IMR-90 (cell line): ENCODE measurements at regions not wholly inside any gene's neighbourhood (a gene's known extent, or its start where the extent isn't known, plus 50 kb on each side); places are given as distances from the start of the nearest gene placed in this dataset.

Source experiments
- ATAC-seq: fragments of 200-7000 bp; cut with Tn5 transposase; 2 replicates; pipeline ENCODE4 v1.9.1; 2020; ENCODE audit warnings: low read depth, mild to moderate bottlenecking, moderate library complexity
- BruUV-seq: library from RNA; stranded (reverse); fragments of 400-500 nt; replicated peaks from 2 replicates; lab custom pipeline; 2021; lab: Mats Ljungman, UMichigan
- CTCF ChIA-PET: fragments of 300-600 bp; formaldehyde crosslinking; extraction: SDS; loops from one replicate; lab custom pipeline; 2021; ENCODE audit warnings: antibody characterized with exemption; lab: Yijun Ruan, JAX
- POLR2A ChIA-PET: fragments of 300-600 bp; sonication (Branson Sonifier 250); formaldehyde crosslinking; loops from one replicate; lab custom pipeline; 2022; ENCODE audit warnings: antibody characterized with exemption; ENCODE audit not compliant: unreplicated experiment; lab: Charles Lee
- DNase-seq: peaks from one replicate; pipeline ENCODE4 v3.0.0; 2013
- H2AFZ ChIP-seq: replicated peaks from 2 replicates; pipeline ENCODE3; 2013; ENCODE audit warnings: low read length, mild to moderate bottlenecking; ENCODE audit not compliant: poor library complexity
- H2AK5ac ChIP-seq: 2 replicates; pipeline ENCODE4 v1.6.1; 2013; ENCODE audit warnings: low read depth, low read length, inconsistent platforms
- H2AK9ac ChIP-seq: replicated peaks from 2 replicates; pipeline ENCODE3; 2013; ENCODE audit warnings: mild to moderate bottlenecking, low read depth, low read length, moderate library complexity; ENCODE audit not compliant: poor library complexity
- H2BK120ac ChIP-seq: 2 replicates; pipeline ENCODE4 v1.6.1; 2013; ENCODE audit warnings: low read depth, low read length, inconsistent platforms
- H2BK15ac ChIP-seq: 3 replicates; pipeline ENCODE4 v1.6.1; 2013; ENCODE audit warnings: low read depth, low read length, inconsistent platforms
- H2BK20ac ChIP-seq: 2 replicates; pipeline ENCODE4 v1.6.1; 2013; ENCODE audit warnings: low read depth, mild to moderate bottlenecking, inconsistent platforms, low read length, moderate library complexity
- H2BK5ac ChIP-seq: 2 replicates; pipeline ENCODE4 v1.6.1; 2013; ENCODE audit warnings: mild to moderate bottlenecking, low read depth, low read length, inconsistent platforms; ENCODE audit not compliant: poor library complexity, severe bottlenecking
- H3K14ac ChIP-seq: replicated peaks from 2 replicates; pipeline ENCODE4 v1.6.1; 2013; ENCODE audit warnings: low read depth, low read length, inconsistent platforms
- H3K18ac ChIP-seq: 2 replicates; pipeline ENCODE4 v1.6.1; 2013; ENCODE audit warnings: low read depth, low read length, control low read depth
- H3K23ac ChIP-seq: 2 replicates; pipeline ENCODE4 v1.6.1; 2013; ENCODE audit warnings: low read depth, low read length, inconsistent platforms
- H3K27ac ChIP-seq: 2 replicates; pipeline ENCODE4 v1.5.1; 2013; ENCODE audit warnings: mild to moderate bottlenecking, control low read depth, low read length; ENCODE audit not compliant: insufficient read depth
- H3K27me3 ChIP-seq: 2 replicates; pipeline ENCODE4 v1.6.1; 2013; ENCODE audit warnings: low read length; ENCODE audit not compliant: control insufficient read depth, insufficient read depth
- H3K36me3 ChIP-seq: 2 replicates; pipeline ENCODE4 v1.6.1; 2013; ENCODE audit warnings: low read length, mixed read lengths; ENCODE audit not compliant: control insufficient read depth, insufficient read depth
- H3K4ac ChIP-seq: 2 replicates; pipeline ENCODE4 v1.6.1; 2013; ENCODE audit warnings: low read depth, low read length, inconsistent platforms
- H3K4me1 ChIP-seq: 2 replicates; pipeline ENCODE4 v1.6.1; 2013; ENCODE audit warnings: low read length, mixed read lengths; ENCODE audit not compliant: control insufficient read depth, insufficient read depth
- H3K4me2 ChIP-seq: 2 replicates; pipeline ENCODE4 v1.6.1; 2013; ENCODE audit warnings: low read depth, mild to moderate bottlenecking, control low read depth, low read length, moderate library complexity
- H3K4me3 ChIP-seq: 2 replicates; pipeline ENCODE4 v1.5.1; 2013; ENCODE audit warnings: low read depth, mild to moderate bottlenecking, control low read depth, low read length, moderate library complexity; ENCODE audit not compliant: insufficient read depth
- H3K56ac ChIP-seq: 2 replicates; pipeline ENCODE4 v1.6.1; 2013; ENCODE audit warnings: low read length, inconsistent platforms; ENCODE audit not compliant: insufficient read depth; ENCODE audit errors: extremely low read depth
- H3K79me1 ChIP-seq, 2 experiments: 2 replicates each; pipeline ENCODE4 v1.6.1; 2013; ENCODE audit warnings: low read length in 2 of 2, inconsistent platforms in 1 of 2, low read depth in 1 of 2
- H3K9ac ChIP-seq: 2 replicates; pipeline ENCODE4 v1.6.1; 2013; ENCODE audit warnings: low read depth, low read length, control low read depth
- H3K9me1 ChIP-seq: 2 replicates; pipeline ENCODE4 v1.6.1; 2013; ENCODE audit warnings: low read length, inconsistent platforms; ENCODE audit not compliant: insufficient read depth
- H3K9me3 ChIP-seq: 2 replicates; pipeline ENCODE4 v1.6.1; 2013; ENCODE audit warnings: low read length; ENCODE audit not compliant: control insufficient read depth, insufficient read depth
- H4K20me1 ChIP-seq: 2 replicates; pipeline ENCODE4 v1.6.1; 2013; ENCODE audit warnings: low read length, inconsistent platforms; ENCODE audit not compliant: insufficient read depth
- H4K5ac ChIP-seq: 2 replicates; pipeline ENCODE4 v1.6.1; 2013; ENCODE audit warnings: mild to moderate bottlenecking, low read depth, low read length, control low read depth
- H4K8ac ChIP-seq, 2 experiments: 2 replicates each; pipeline ENCODE4 v1.6.1; 2013; ENCODE audit warnings: low read depth in 2 of 2, low read length in 2 of 2, control low read depth in 1 of 2, inconsistent platforms in 1 of 2
- H4K91ac ChIP-seq: 2 replicates; pipeline ENCODE4 v1.6.1; 2013; ENCODE audit warnings: low read depth, low read length, inconsistent platforms; ENCODE audit not compliant: insufficient read depth
- BHLHE40 ChIP-seq: fragments of 150-350 bp; IDR thresholded peaks from 2 replicates; pipeline ENCODE4 v1.6.1; 2016; ENCODE audit warnings: mild to moderate bottlenecking, low read depth, low read length
- CEBPB ChIP-seq: IDR thresholded peaks from 2 replicates; pipeline ENCODE4 v1.6.1; 2012; ENCODE audit warnings: low read depth, low read length, improper control_type of control experiment
- CHD1 ChIP-seq: IDR thresholded peaks from 2 replicates; pipeline ENCODE4 v1.6.1; 2012; ENCODE audit warnings: low read depth, low read length, improper control_type of control experiment
- ELK1 ChIP-seq: fragments of 150-350 bp; IDR thresholded peaks from 2 replicates; pipeline ENCODE4 v1.6.1; 2016; ENCODE audit warnings: low read depth, mild to moderate bottlenecking, low read length, moderate library complexity, borderline replicate concordance
- FOS ChIP-seq: fragments of 150-350 bp; IDR thresholded peaks from 2 replicates; pipeline ENCODE4 v1.6.1; 2016; ENCODE audit warnings: low read depth, low read length
- MAFK ChIP-seq: IDR thresholded peaks from 2 replicates; pipeline ENCODE4 v1.6.1; 2012; ENCODE audit warnings: low read depth, low read length, improper control_type of control experiment
- MAZ ChIP-seq: IDR thresholded peaks from 2 replicates; pipeline ENCODE4 v1.6.1; 2012; ENCODE audit warnings: low read depth, mild to moderate bottlenecking, low read length, improper control_type of control experiment, moderate library complexity, borderline replicate concordance
- MXI1 ChIP-seq: IDR thresholded peaks from 2 replicates; pipeline ENCODE4 v1.6.1; 2012; ENCODE audit warnings: low read depth, mild to moderate bottlenecking, low read length, moderate library complexity, borderline replicate concordance
- NFE2L2 ChIP-seq: fragments of 150-350 bp; IDR thresholded peaks from 2 replicates; pipeline ENCODE4 v1.6.1; 2016; ENCODE audit warnings: low read depth, mild to moderate bottlenecking, low read length
- POLR2A ChIP-seq: IDR thresholded peaks from 2 replicates; pipeline ENCODE4 v1.6.1; 2012; ENCODE audit warnings: mild to moderate bottlenecking, low read depth, low read length
- RAD21 ChIP-seq: IDR thresholded peaks from 2 replicates; pipeline ENCODE4 v1.6.1; 2012; ENCODE audit warnings: low read length, improper control_type of control experiment
- RCOR1 ChIP-seq: IDR thresholded peaks from 2 replicates; pipeline ENCODE4 v1.6.1; 2012; ENCODE audit warnings: mild to moderate bottlenecking, low read length, improper control_type of control experiment; ENCODE audit not compliant: insufficient replicate concordance
- RFX5 ChIP-seq: IDR thresholded peaks from 2 replicates; pipeline ENCODE4 v1.8.0; 2012; ENCODE audit warnings: low read depth, mild to moderate bottlenecking, low read length, moderate library complexity
- SMC3 ChIP-seq: fragments of 150-350 bp; IDR thresholded peaks from 2 replicates; pipeline ENCODE4 v1.6.1; 2016; ENCODE audit warnings: low read depth, mild to moderate bottlenecking, antibody characterized with exemption, low read length, moderate library complexity
- USF2 ChIP-seq: fragments of 150-350 bp; IDR thresholded peaks from 2 replicates; pipeline ENCODE4 v1.6.1; 2017; ENCODE audit warnings: mild to moderate bottlenecking, antibody characterized with exemption, low read length, low read depth
- dilution Hi-C: fragments of 300-500 bp; cut with HindIII; formaldehyde crosslinking; loops from one replicate; pipeline ENCODE4 v1.14.3; 2018; ENCODE audit warnings: low sequenced_read_pairs; ENCODE audit not compliant: unreplicated experiment
- in situ Hi-C: fragments of 300-500 bp; cut with MboI; formaldehyde crosslinking; loops from 3 replicates; pipeline ENCODE4 v1.14.3; 2019; ENCODE audit warnings: low sequenced_read_pairs, inconsistent platforms, mixed read lengths
- intact Hi-C: fragments of 100-400 bp; cut with micrococcal nuclease; formaldehyde crosslinking; loops from 2 replicates; pipeline ENCODE4 v1.10.0; 2022
- TF ChIP-seq, protein P1 (sequence below): conservative IDR thresholded peaks from 2 replicates; pipeline ENCODE4 v1.5.1; 2012; ENCODE audit warnings: mild to moderate bottlenecking, low read depth, low read length, improper control_type of control experiment

GRCh38 chr2:145112467-145112866 lies 592.5 kb upstream of the ZEB2 start:
- Histone ChIP-seq H2AK5ac (no peak overlapping the region), H3K9me3 (no peaks in the 10 kb centered on the region), H2BK120ac (peak overlapping the region; percentile 35; the same call in 1 of the 2 replicates), H3K23ac (no peak overlapping the region), H3K36me3 (no peaks in the 10 kb centered on the region), H4K20me1 (no peaks in the 10 kb centered on the region), H3K9ac (no peak overlapping the region), H3K56ac (no peak overlapping the region), H3K14ac (no peak overlapping the region), H2AFZ (no peak overlapping the region), H3K27ac (no peak overlapping the region), H2BK5ac (no peak overlapping the region), H3K18ac (no peak overlapping the region), H4K91ac (no peak overlapping the region), H4K8ac (no peak overlapping the region), H2BK20ac (no peak overlapping the region), H3K79me1 (no peaks in the 10 kb centered on the region), H3K4me3 (no peak overlapping the region), H3K27me3 (no peaks in the 10 kb centered on the region), H4K5ac (no peak overlapping the region), H3K4me1 (peaks cover 9% of the 10 kb centered on the region; the same call in 1 of the 2 replicates), H3K4me2 (no peak overlapping the region), H2AK9ac (no peak overlapping the region), H2BK15ac (no peak overlapping the region), H3K9me1 (no peaks in the 10 kb centered on the region), H3K4ac (no peak overlapping the region)
- no TSS peak for BruUV-seq
- POLR2A ChIA-PET: no interaction called here
- CTCF ChIA-PET: interaction anchor here (1.0 kb wide), 1 partner anchor 28 kb away, joined by 3 read pairs; no protein-coding TSS in a partner anchor
- dilution Hi-C loops (no loop called here), intact Hi-C loops (no loop called here), in situ Hi-C loops (no loop called here)
- DNase-seq: no peak
- ATAC-seq: no peak
- TF ChIP-seq MAZ (no peak), RFX5 (no peak), MXI1 (no peak), RCOR1 (no peak), CHD1 (no peak), FOS (no peak), USF2 (no peak), BHLHE40 (no peak), CEBPB (no peak), MAFK (no peak), POLR2A (no peak), RAD21 (no peak), SMC3 (no peak), ELK1 (no peak), NFE2L2 (no peak)
- TF ChIP-seq, protein P1, sequence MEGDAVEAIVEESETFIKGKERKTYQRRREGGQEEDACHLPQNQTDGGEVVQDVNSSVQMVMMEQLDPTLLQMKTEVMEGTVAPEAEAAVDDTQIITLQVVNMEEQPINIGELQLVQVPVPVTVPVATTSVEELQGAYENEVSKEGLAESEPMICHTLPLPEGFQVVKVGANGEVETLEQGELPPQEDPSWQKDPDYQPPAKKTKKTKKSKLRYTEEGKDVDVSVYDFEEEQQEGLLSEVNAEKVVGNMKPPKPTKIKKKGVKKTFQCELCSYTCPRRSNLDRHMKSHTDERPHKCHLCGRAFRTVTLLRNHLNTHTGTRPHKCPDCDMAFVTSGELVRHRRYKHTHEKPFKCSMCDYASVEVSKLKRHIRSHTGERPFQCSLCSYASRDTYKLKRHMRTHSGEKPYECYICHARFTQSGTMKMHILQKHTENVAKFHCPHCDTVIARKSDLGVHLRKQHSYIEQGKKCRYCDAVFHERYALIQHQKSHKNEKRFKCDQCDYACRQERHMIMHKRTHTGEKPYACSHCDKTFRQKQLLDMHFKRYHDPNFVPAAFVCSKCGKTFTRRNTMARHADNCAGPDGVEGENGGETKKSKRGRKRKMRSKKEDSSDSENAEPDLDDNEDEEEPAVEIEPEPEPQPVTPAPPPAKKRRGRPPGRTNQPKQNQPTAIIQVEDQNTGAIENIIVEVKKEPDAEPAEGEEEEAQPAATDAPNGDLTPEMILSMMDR: no peak
